GM23338 (cell line): ENCODE measurements at regions not wholly inside any gene's neighbourhood (a gene's known extent, or its start where the extent isn't known, plus 50 kb on each side); places are given as distances from the start of the nearest gene placed in this dataset.

Experiments
- ATAC-seq: fragments of 200-7000 bp; cut with Tn5 transposase; 3 replicates; pipeline ENCODE4 v1.9.1; 2020
- DNase-seq: peaks from one replicate; pipeline ENCODE4 v3.0.0-alpha.2; 2015; ENCODE audit warnings: low spot score
- H2AFZ ChIP-seq: fragments of 200-600 bp; sonication (generic); 2 replicates; pipeline ENCODE4 v1.8.0; 2016; ENCODE audit warnings: antibody characterized with exemption, mild to moderate bottlenecking, moderate library complexity
- H3F3A ChIP-seq: fragments of 200-600 bp; sonication (generic); replicated peaks from 2 replicates; pipeline ENCODE4 v1.8.0; 2017; ENCODE audit warnings: antibody characterized with exemption, mixed run types, low read depth
- H3K27ac ChIP-seq: fragments of 200-600 bp; sonication (generic); 2 replicates; pipeline ENCODE4 v1.6.1; 2016; ENCODE audit warnings: low read depth
- H3K27me3 ChIP-seq: fragments of 200-600 bp; sonication (generic); 2 replicates; pipeline ENCODE4 v1.8.0; 2016; ENCODE audit warnings: mild to moderate bottlenecking, mixed run types, moderate library complexity; ENCODE audit not compliant: insufficient read depth
- H3K36me3 ChIP-seq: fragments of 200-600 bp; sonication (generic); 2 replicates; pipeline ENCODE4 v1.8.0; 2016; ENCODE audit warnings: mild to moderate bottlenecking; ENCODE audit not compliant: insufficient read depth
- H3K4me1 ChIP-seq: fragments of 200-600 bp; sonication (generic); 2 replicates; pipeline ENCODE4 v1.8.0; 2016; ENCODE audit warnings: mild to moderate bottlenecking, moderate library complexity; ENCODE audit not compliant: insufficient read depth
- H3K4me2 ChIP-seq: fragments of 200-600 bp; sonication (generic); 2 replicates; pipeline ENCODE4 v1.7.1; 2017; ENCODE audit warnings: mixed run types
- H3K4me3 ChIP-seq: fragments of 200-600 bp; sonication (generic); 2 replicates; pipeline ENCODE4 v1.6.1; 2016; ENCODE audit warnings: mixed run types
- H3K79me2 ChIP-seq: fragments of 200-600 bp; sonication (generic); replicated peaks from 2 replicates; pipeline ENCODE4 v1.8.0; 2017; ENCODE audit warnings: mild to moderate bottlenecking; ENCODE audit not compliant: insufficient read depth
- H3K9me2 ChIP-seq: fragments of 200-600 bp; sonication (generic); 2 replicates; pipeline ENCODE4 v1.8.0; 2017; ENCODE audit not compliant: insufficient read depth
- H4K20me1 ChIP-seq: fragments of 200-600 bp; sonication (generic); replicated peaks from 2 replicates; pipeline ENCODE4 v1.8.0; 2017; ENCODE audit warnings: mild to moderate bottlenecking; ENCODE audit not compliant: insufficient read depth
- H3K27ac Mint-ChIP-seq: 2 replicates; pipeline ENCODE4 v1.8.0; 2020; ENCODE audit warnings: inconsistent platforms, mild to moderate bottlenecking, moderate library complexity, mixed read lengths
- H3K27me3 Mint-ChIP-seq: 3 replicates; pipeline ENCODE4 v1.8.0; 2022; ENCODE audit warnings: low read depth, mild to moderate bottlenecking, moderate library complexity, mixed read lengths, inconsistent platforms; ENCODE audit not compliant: insufficient read depth, poor library complexity
- H3K36me3 Mint-ChIP-seq: 3 replicates; pipeline ENCODE4 v1.8.0; 2021; ENCODE audit warnings: low read depth, mild to moderate bottlenecking, inconsistent platforms, moderate library complexity, mixed read lengths
- H3K4me1 Mint-ChIP-seq: 3 replicates; pipeline ENCODE4 v1.8.0; 2020; ENCODE audit warnings: mild to moderate bottlenecking, inconsistent platforms, mixed read lengths
- H3K4me3 Mint-ChIP-seq: 3 replicates; pipeline ENCODE4 v1.8.0; 2021; ENCODE audit warnings: moderate library complexity, mild to moderate bottlenecking, inconsistent platforms, mixed read lengths
- H3K9me3 Mint-ChIP-seq: 3 replicates; pipeline ENCODE4 v1.8.0; 2020; ENCODE audit warnings: moderate library complexity, mild to moderate bottlenecking, inconsistent platforms, mixed read lengths
- CREB1 ChIP-seq: fragments of 250-450 bp; sonication (Bioruptor Pico); IDR thresholded peaks from 2 replicates; pipeline ENCODE4 v1.5.0; 2020; ENCODE audit warnings: low read depth, mild to moderate bottlenecking, moderate library complexity
- ETS1 ChIP-seq: IDR thresholded peaks from 2 replicates; pipeline ENCODE4 v1.6.1; 2016; ENCODE audit warnings: antibody characterized with exemption
- REST ChIP-seq: IDR thresholded peaks from one replicate; pipeline ENCODE4 v1.6.1; 2018; ENCODE audit warnings: antibody characterized with exemption; ENCODE audit not compliant: unreplicated experiment
- ZNF331 ChIP-seq: fragments of 250-450 bp; sonication (Bioruptor Pico); IDR thresholded peaks from 2 replicates; pipeline ENCODE4 v1.5.0; 2020; ENCODE audit warnings: low read depth, mild to moderate bottlenecking, moderate library complexity
- TF ChIP-seq, protein P1 (sequence below): fragments of 250-450 bp; sonication (Bioruptor Pico); IDR thresholded peaks from 2 replicates; pipeline ENCODE4 v1.5.0; 2020; ENCODE audit warnings: mild to moderate bottlenecking, moderate library complexity

DNA sequence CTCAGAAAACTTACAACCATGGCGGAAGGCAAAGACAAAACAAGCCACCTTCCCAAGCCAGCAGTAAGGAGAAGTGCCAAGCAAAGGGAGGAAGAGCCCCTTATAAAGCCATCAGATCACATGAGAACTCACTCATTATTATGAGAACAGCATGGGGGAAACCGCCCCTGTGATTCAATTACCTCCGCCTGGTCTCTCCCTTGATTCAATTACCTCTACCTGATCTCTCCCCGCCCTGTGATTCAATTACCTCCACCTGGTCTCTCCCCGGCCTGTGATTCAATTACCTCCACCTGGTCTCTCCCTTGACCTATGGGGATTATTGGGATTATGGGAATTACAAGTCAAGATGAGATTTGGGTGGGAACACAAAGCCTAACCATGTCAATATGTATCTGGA lies 467.3 kb upstream of the FTMT start (continued):
- TF ChIP-seq, protein P1, sequence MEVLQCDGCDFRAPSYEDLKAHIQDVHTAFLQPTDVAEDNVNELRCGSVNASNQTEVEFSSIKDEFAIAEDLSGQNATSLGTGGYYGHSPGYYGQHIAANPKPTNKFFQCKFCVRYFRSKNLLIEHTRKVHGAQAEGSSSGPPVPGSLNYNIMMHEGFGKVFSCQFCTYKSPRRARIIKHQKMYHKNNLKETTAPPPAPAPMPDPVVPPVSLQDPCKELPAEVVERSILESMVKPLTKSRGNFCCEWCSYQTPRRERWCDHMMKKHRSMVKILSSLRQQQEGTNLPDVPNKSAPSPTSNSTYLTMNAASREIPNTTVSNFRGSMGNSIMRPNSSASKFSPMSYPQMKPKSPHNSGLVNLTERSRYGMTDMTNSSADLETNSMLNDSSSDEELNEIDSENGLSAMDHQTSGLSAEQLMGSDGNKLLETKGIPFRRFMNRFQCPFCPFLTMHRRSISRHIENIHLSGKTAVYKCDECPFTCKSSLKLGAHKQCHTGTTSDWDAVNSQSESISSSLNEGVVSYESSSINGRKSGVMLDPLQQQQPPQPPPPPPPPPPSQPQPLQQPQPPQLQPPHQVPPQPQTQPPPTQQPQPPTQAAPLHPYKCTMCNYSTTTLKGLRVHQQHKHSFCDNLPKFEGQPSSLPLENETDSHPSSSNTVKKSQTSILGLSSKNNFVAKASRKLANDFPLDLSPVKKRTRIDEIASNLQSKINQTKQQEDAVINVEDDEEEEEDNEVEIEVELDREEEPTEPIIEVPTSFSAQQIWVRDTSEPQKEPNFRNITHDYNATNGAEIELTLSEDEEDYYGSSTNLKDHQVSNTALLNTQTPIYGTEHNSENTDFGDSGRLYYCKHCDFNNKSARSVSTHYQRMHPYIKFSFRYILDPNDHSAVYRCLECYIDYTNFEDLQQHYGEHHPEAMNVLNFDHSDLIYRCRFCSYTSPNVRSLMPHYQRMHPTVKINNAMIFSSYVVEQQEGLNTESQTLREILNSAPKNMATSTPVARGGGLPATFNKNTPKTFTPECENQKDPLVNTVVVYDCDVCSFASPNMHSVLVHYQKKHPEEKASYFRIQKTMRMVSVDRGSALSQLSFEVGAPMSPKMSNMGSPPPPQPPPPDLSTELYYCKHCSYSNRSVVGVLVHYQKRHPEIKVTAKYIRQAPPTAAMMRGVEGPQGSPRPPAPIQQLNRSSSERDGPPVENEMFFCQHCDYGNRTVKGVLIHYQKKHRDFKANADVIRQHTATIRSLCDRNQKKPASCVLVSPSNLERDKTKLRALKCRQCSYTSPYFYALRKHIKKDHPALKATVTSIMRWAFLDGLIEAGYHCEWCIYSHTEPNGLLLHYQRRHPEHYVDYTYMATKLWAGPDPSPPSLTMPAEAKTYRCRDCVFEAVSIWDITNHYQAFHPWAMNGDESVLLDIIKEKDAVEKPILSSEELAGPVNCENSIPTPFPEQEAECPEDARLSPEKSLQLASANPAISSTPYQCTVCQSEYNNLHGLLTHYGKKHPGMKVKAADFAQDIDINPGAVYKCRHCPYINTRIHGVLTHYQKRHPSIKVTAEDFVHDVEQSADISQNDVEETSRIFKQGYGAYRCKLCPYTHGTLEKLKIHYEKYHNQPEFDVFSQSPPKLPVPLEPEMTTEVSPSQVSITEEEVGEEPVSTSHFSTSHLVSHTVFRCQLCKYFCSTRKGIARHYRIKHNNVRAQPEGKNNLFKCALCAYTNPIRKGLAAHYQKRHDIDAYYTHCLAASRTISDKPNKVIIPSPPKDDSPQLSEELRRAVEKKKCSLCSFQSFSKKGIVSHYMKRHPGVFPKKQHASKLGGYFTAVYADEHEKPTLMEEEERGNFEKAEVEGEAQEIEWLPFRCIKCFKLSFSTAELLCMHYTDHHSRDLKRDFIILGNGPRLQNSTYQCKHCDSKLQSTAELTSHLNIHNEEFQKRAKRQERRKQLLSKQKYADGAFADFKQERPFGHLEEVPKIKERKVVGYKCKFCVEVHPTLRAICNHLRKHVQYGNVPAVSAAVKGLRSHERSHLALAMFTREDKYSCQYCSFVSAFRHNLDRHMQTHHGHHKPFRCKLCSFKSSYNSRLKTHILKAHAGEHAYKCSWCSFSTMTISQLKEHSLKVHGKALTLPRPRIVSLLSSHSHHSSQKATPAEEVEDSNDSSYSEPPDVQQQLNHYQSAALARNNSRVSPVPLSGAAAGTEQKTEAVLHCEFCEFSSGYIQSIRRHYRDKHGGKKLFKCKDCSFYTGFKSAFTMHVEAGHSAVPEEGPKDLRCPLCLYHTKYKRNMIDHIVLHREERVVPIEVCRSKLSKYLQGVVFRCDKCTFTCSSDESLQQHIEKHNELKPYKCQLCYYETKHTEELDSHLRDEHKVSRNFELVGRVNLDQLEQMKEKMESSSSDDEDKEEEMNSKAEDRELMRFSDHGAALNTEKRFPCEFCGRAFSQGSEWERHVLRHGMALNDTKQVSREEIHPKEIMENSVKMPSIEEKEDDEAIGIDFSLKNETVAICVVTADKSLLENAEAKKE = no peak
- TF ChIP-seq ZNF331 = no peak

GRCh38 chr5:121386334-121386733 lies 465.3 kb upstream of the FTMT start:
- Mint-ChIP-seq H3K4me1 (peaks cover 8% of the 10 kb centered on the region), H3K27me3 (no peaks in the 10 kb centered on the region), H3K9me3 (no peaks in the 10 kb centered on the region), H3K4me3 (no peak overlapping the region), H3K36me3 (no peaks in the 10 kb centered on the region), H3K27ac (no peak overlapping the region)
- no peaks in the 10 kb centered on the region for H3K79me2 ChIP-seq
- H3K4me3 ChIP-seq = no peak overlapping the region
- no peaks in the 10 kb centered on the region for H3K36me3 ChIP-seq
- no peak for DNase-seq
- ATAC-seq = no peak
- H2AFZ ChIP-seq = no peak overlapping the region
- no peak overlapping the region for H3K27ac ChIP-seq
- no peaks in the 10 kb centered on the region for H4K20me1 ChIP-seq
- H3K9me2 ChIP-seq = no peaks in the 10 kb centered on the region
- H3F3A ChIP-seq = no peaks in the 10 kb centered on the region
- H3K27me3 ChIP-seq = no peaks in the 10 kb centered on the region
- no peaks in the 10 kb centered on the region for H3K4me1 ChIP-seq
- no peak overlapping the region for H3K4me2 ChIP-seq
- TF ChIP-seq ZNF331 (no peak), CREB1 (CRISPR knock-in tag) (no peak), REST (no peak), ETS1 (no peak)
- TF ChIP-seq, protein P1 = no peak
